ENCODE measurements at regions not wholly inside any gene's neighbourhood (a gene's known extent, or its start where the extent isn't known, plus 50 kb on each side); places are given as distances from the start of the nearest gene placed in this dataset.
"Not testable (repeated sequence)": the region's sequence is repeated elsewhere in the genome, so short reads cannot be mapped to it uniquely, and the experiment has no call there.

GRCh38 chr4:83920375-83920774, 384.5 kb downstream of the GPAT3 start:
- H3K4me3 Mint-ChIP-seq: no peak overlapping the region
- no peaks in the 10 kb centered on the region for H3K9me3 Mint-ChIP-seq
- H3K27ac Mint-ChIP-seq: no peak overlapping the region
- DNase-seq (ENCODE audit: low spot score): no peak
- H3K27me3 Mint-ChIP-seq (ENCODE audit: insufficient read depth): no peaks in the 10 kb centered on the region
- intact Hi-C loops (cut with micrococcal nuclease): no loop called here
- no peaks in the 10 kb centered on the region for H3K4me1 Mint-ChIP-seq (ENCODE audit: low read depth)
- H3K36me3 Mint-ChIP-seq (ENCODE audit: low read depth): no peaks in the 10 kb centered on the region

- Mint-ChIP-seq H3K27ac (no peak overlapping the region), H3K27me3 (ENCODE audit: insufficient read depth) (peaks cover 2% of the 10 kb centered on the region), H3K36me3 (ENCODE audit: low read depth) (no peaks in the 10 kb centered on the region), H3K9me3 (no peaks in the 10 kb centered on the region), H3K4me1 (ENCODE audit: low read depth) (no peaks in the 10 kb centered on the region), H3K4me3 (no peak overlapping the region)
- intact Hi-C loops (cut with micrococcal nuclease): no loop called here
- DNase-seq (ENCODE audit: low spot score): no peak
These were observed 381.7 kb downstream of the GPAT3 start for GRCh38 chr4:83917572-83917971.

GRCh38 chr4:83910693-83911092, 374.8 kb downstream of the GPAT3 start:
- Mint-ChIP-seq H3K4me1 (ENCODE audit: low read depth) (no peaks in the 10 kb centered on the region), H3K27ac (no peak overlapping the region), H3K4me3 (no peak overlapping the region), H3K36me3 (ENCODE audit: low read depth) (no peaks in the 10 kb centered on the region), H3K27me3 (ENCODE audit: insufficient read depth) (peaks cover 4% of the 10 kb centered on the region), H3K9me3 (no peaks in the 10 kb centered on the region)
- intact Hi-C loops (cut with micrococcal nuclease): no loop called here
- DNase-seq (ENCODE audit: low spot score): no peak

- intact Hi-C loops (cut with micrococcal nuclease): no loop called here
- no peaks in the 10 kb centered on the region for H3K36me3 Mint-ChIP-seq (ENCODE audit: low read depth)
These were observed 370.7 kb downstream of the GPAT3 start for GRCh38 chr4:83906561-83906960.

GRCh38 chr4:83905952-83906351, 370.0 kb downstream of the GPAT3 start:
- H3K4me3 Mint-ChIP-seq: no peak overlapping the region
- peaks cover 4% of the 10 kb centered on the region for H3K27me3 Mint-ChIP-seq (ENCODE audit: insufficient read depth)
- intact Hi-C loops (cut with micrococcal nuclease): no loop called here
- no peaks in the 10 kb centered on the region for H3K36me3 Mint-ChIP-seq (ENCODE audit: low read depth)
- no peak overlapping the region for H3K27ac Mint-ChIP-seq
- DNase-seq (ENCODE audit: low spot score): no peak
- H3K9me3 Mint-ChIP-seq: no peaks in the 10 kb centered on the region
- H3K4me1 Mint-ChIP-seq (ENCODE audit: low read depth): no peaks in the 10 kb centered on the region

More at GRCh38 chr4:83906561-83906960, 370.7 kb downstream of the GPAT3 start:
- Mint-ChIP-seq H3K9me3 (no peaks in the 10 kb centered on the region), H3K27ac (no peak overlapping the region), H3K4me3 (no peak overlapping the region), H3K4me1 (ENCODE audit: low read depth) (no peaks in the 10 kb centered on the region), H3K27me3 (ENCODE audit: insufficient read depth) (peaks cover 3% of the 10 kb centered on the region)
- no peak for DNase-seq (ENCODE audit: low spot score)

- H3K4me1 Mint-ChIP-seq (ENCODE audit: low read depth); H3K4me3 Mint-ChIP-seq; DNase-seq (ENCODE audit: low spot score); H3K36me3 Mint-ChIP-seq (ENCODE audit: low read depth); H3K9me3 Mint-ChIP-seq; H3K27ac Mint-ChIP-seq; H3K27me3 Mint-ChIP-seq (ENCODE audit: insufficient read depth); intact Hi-C loops (cut with micrococcal nuclease): not testable (repeated sequence)
These were observed 367.8 kb downstream of the GPAT3 start for GRCh38 chr4:83903740-83904139.

- Mint-ChIP-seq H3K36me3 (ENCODE audit: low read depth) (no peaks in the 10 kb centered on the region), H3K9me3 (no peaks in the 10 kb centered on the region), H3K27ac (no peak overlapping the region), H3K4me3 (no peak overlapping the region), H3K4me1 (ENCODE audit: low read depth) (peaks cover 5% of the 10 kb centered on the region), H3K27me3 (ENCODE audit: insufficient read depth) (no peaks in the 10 kb centered on the region)
- intact Hi-C loops (cut with micrococcal nuclease): no loop called here
- no peak for DNase-seq (ENCODE audit: low spot score)
These were observed 358.9 kb downstream of the GPAT3 start for GRCh38 chr4:83894831-83895230.

GRCh38 chr4:83890816-83891215, 354.9 kb downstream of the GPAT3 start:
- Mint-ChIP-seq H3K36me3 (ENCODE audit: low read depth) (no peaks in the 10 kb centered on the region), H3K27ac (no peak overlapping the region), H3K27me3 (ENCODE audit: insufficient read depth) (peaks cover 4% of the 10 kb centered on the region), H3K4me1 (ENCODE audit: low read depth) (peaks cover 10% of the 10 kb centered on the region), H3K4me3 (no peak overlapping the region), H3K9me3 (no peaks in the 10 kb centered on the region)
- intact Hi-C loops (cut with micrococcal nuclease): no loop called here
- no peak for DNase-seq (ENCODE audit: low spot score)

GRCh38 chr4:83890231-83890630, 354.3 kb downstream of the GPAT3 start:
- Mint-ChIP-seq H3K36me3 (ENCODE audit: low read depth) (no peaks in the 10 kb centered on the region), H3K27me3 (ENCODE audit: insufficient read depth) (peaks cover 4% of the 10 kb centered on the region), H3K27ac (no peak overlapping the region), H3K4me1 (ENCODE audit: low read depth) (peaks cover 10% of the 10 kb centered on the region), H3K9me3 (no peaks in the 10 kb centered on the region), H3K4me3 (no peak overlapping the region)
- intact Hi-C loops (cut with micrococcal nuclease): no loop called here
- DNase-seq (ENCODE audit: low spot score): no peak

GRCh38 chr4:83889802-83890201, 353.9 kb downstream of the GPAT3 start:
- Mint-ChIP-seq H3K27ac (no peak overlapping the region), H3K9me3 (no peaks in the 10 kb centered on the region), H3K36me3 (ENCODE audit: low read depth) (no peaks in the 10 kb centered on the region), H3K4me1 (ENCODE audit: low read depth) (peaks cover 10% of the 10 kb centered on the region), H3K4me3 (no peak overlapping the region), H3K27me3 (ENCODE audit: insufficient read depth) (peaks cover 4% of the 10 kb centered on the region)
- DNase-seq (ENCODE audit: low spot score): no peak
- intact Hi-C loops (cut with micrococcal nuclease): no loop called here

GRCh38 chr4:83885256-83886182, 349.6 kb downstream of the GPAT3 start:
- Mint-ChIP-seq H3K4me1 (ENCODE audit: low read depth) (peaks cover 10% of the 10 kb centered on the region), H3K4me3 (no peak overlapping the region), H3K27me3 (ENCODE audit: insufficient read depth) (peaks cover 4% of the 10 kb centered on the region), H3K36me3 (ENCODE audit: low read depth) (no peaks in the 10 kb centered on the region), H3K27ac (no peak overlapping the region), H3K9me3 (no peaks in the 10 kb centered on the region)
- intact Hi-C loops (cut with micrococcal nuclease): no loop called here
- no peak for DNase-seq (ENCODE audit: low spot score)

- H3K4me1 Mint-ChIP-seq (ENCODE audit: low read depth): no peaks in the 10 kb centered on the region
- no peak overlapping the region for H3K27ac Mint-ChIP-seq
- no peaks in the 10 kb centered on the region for H3K36me3 Mint-ChIP-seq (ENCODE audit: low read depth)
- H3K9me3 Mint-ChIP-seq: no peaks in the 10 kb centered on the region
- H3K27me3 Mint-ChIP-seq (ENCODE audit: insufficient read depth): peaks cover 1% of the 10 kb centered on the region
- DNase-seq (ENCODE audit: low spot score): no peak
- intact Hi-C loops (cut with micrococcal nuclease): no loop called here
- no peak overlapping the region for H3K4me3 Mint-ChIP-seq
These were observed 340.1 kb downstream of the GPAT3 start for GRCh38 chr4:83876047-83876446.

GRCh38 chr4:83875437-83875836, 339.5 kb downstream of the GPAT3 start:
- H3K27me3 Mint-ChIP-seq (ENCODE audit: insufficient read depth): peaks cover 1% of the 10 kb centered on the region
- no peak overlapping the region for H3K4me3 Mint-ChIP-seq
- no peaks in the 10 kb centered on the region for H3K9me3 Mint-ChIP-seq
- no peak overlapping the region for H3K27ac Mint-ChIP-seq
- intact Hi-C loops (cut with micrococcal nuclease): no loop called here
- no peak for DNase-seq (ENCODE audit: low spot score)
- H3K36me3 Mint-ChIP-seq (ENCODE audit: low read depth): no peaks in the 10 kb centered on the region
- no peaks in the 10 kb centered on the region for H3K4me1 Mint-ChIP-seq (ENCODE audit: low read depth)

All from activated T-helper 1 cell treated with anti-CD3 and anti-CD28 coated beads, Interleukin-12 subunit alpha, Interleukin-12 subunit beta, Interleukin-2, Interleukin-4 antibody, amounts not matched to agents 30 ng/mL and 10 ng/mL and 1 ng/mL, durations not matched to agents 14 hours and 24 hours and 36 hours (primary cell).